PC-9 (cell line): ENCODE measurements at regions not wholly inside any gene's neighbourhood (a gene's known extent, or its start where the extent isn't known, plus 50 kb on each side); places are given as distances from the start of the nearest gene placed in this dataset.

Experiments used
- BruUV-seq: library from RNA; stranded (reverse); fragments of 400-500 nt; replicated peaks from 2 replicates; lab custom pipeline; 2021; lab: Mats Ljungman, UMichigan
- CTCF ChIA-PET: fragments of 300-600 bp; sonication (Branson Sonifier 250); formaldehyde crosslinking; loops from one replicate; lab custom pipeline; 2022; ENCODE audit warnings: antibody characterized with exemption; lab: Charles Lee
- POLR2A ChIA-PET: fragments of 300-600 bp; sonication (Branson Sonifier 250); formaldehyde crosslinking; loops from one replicate; lab custom pipeline; 2022; ENCODE audit warnings: antibody characterized with exemption; ENCODE audit not compliant: unreplicated experiment; lab: Charles Lee
- DNase-seq, 2 experiments: peaks; one replicate each; pipeline versions ENCODE4 v3.0.0 to v3.0.0-alpha.2; 2015 to 2022; ENCODE audit warnings: mixed read lengths in 1 of 2
- H2AFZ ChIP-seq: fragments of 200-600 bp; sonication (generic); 2 replicates; pipeline ENCODE4 v1.8.1; 2017; ENCODE audit warnings: antibody characterized with exemption
- H3F3A ChIP-seq: fragments of 200-600 bp; sonication (generic); 2 replicates; pipeline ENCODE4 v1.8.1; 2017; ENCODE audit warnings: antibody characterized with exemption, mild to moderate bottlenecking, low read depth; ENCODE audit not compliant: insufficient read depth
- H3K27ac ChIP-seq: fragments of 200-600 bp; sonication (generic); 2 replicates; pipeline ENCODE4 v1.6.1; 2016; ENCODE audit warnings: mixed run types
- H3K27me3 ChIP-seq: fragments of 200-600 bp; sonication (generic); 2 replicates; pipeline ENCODE4 v1.6.1; 2016; ENCODE audit warnings: low read depth, mixed run types; ENCODE audit not compliant: insufficient read depth
- H3K36me3 ChIP-seq: fragments of 200-600 bp; sonication (generic); 2 replicates; pipeline ENCODE4 v1.6.1; 2016; ENCODE audit warnings: low read depth, mixed run types
- H3K4me1 ChIP-seq: fragments of 200-600 bp; sonication (generic); replicated peaks from 2 replicates; pipeline ENCODE4 v1.6.1; 2016; ENCODE audit warnings: mixed run types; ENCODE audit not compliant: insufficient read depth
- H3K4me2 ChIP-seq: fragments of 200-600 bp; sonication (generic); 2 replicates; pipeline ENCODE4 v1.6.1; 2017; ENCODE audit warnings: mixed run types
- H3K4me3 ChIP-seq: fragments of 200-600 bp; sonication (generic); 2 replicates; pipeline ENCODE4 v1.6.1; 2016; ENCODE audit warnings: mixed run types
- H3K79me2 ChIP-seq: fragments of 200-600 bp; sonication (generic); 2 replicates; pipeline ENCODE4 v1.6.1; 2017; ENCODE audit warnings: low read depth, mixed run types
- H3K9me2 ChIP-seq: fragments of 200-600 bp; sonication (generic); 2 replicates; pipeline ENCODE4 v1.8.1; 2017; ENCODE audit warnings: mild to moderate bottlenecking; ENCODE audit not compliant: insufficient read depth
- H3K9me3 ChIP-seq: fragments of 200-600 bp; sonication (generic); 2 replicates; pipeline ENCODE4 v1.8.1; 2016; ENCODE audit warnings: low read depth; ENCODE audit not compliant: insufficient read depth
- H4K20me1 ChIP-seq: fragments of 200-600 bp; sonication (generic); 2 replicates; pipeline ENCODE4 v1.8.1; 2017; ENCODE audit not compliant: insufficient read depth
- CTCF ChIP-seq: fragments of 200-600 bp; sonication (generic); conservative IDR thresholded peaks from 2 replicates; pipeline ENCODE4 v1.6.1; 2017; ENCODE audit warnings: mixed run types, antibody characterized with exemption, mild to moderate bottlenecking, moderate library complexity
- EZH2 ChIP-seq: fragments of 200-600 bp; sonication (generic); IDR thresholded peaks from 2 replicates; pipeline ENCODE4 v1.8.0; 2017; ENCODE audit warnings: antibody characterized with exemption, low read depth
- intact Hi-C: fragments of 100-400 bp; cut with micrococcal nuclease; formaldehyde crosslinking; loops from one replicate; pipeline ENCODE4 v1.10.0; 2022; ENCODE audit not compliant: unreplicated experiment

GRCh38 chr19:13639342-13639929, 124.9 kb upstream of the MRI1 start:
- Histone ChIP-seq H3K4me3 (no peak overlapping the region), H3K9me2 (no peaks in the 10 kb centered on the region), H3K4me1 (no peaks in the 10 kb centered on the region), H3K4me2 (no peak overlapping the region), H3K9me3 (no peaks in the 10 kb centered on the region), H3F3A (no peaks in the 10 kb centered on the region), H2AFZ (no peak overlapping the region), H3K79me2 (no peaks in the 10 kb centered on the region), H3K27ac (no peak overlapping the region), H3K27me3 (peaks cover 81% of the 10 kb centered on the region), H3K36me3 (no peaks in the 10 kb centered on the region), H4K20me1 (no peaks in the 10 kb centered on the region)
- no peak for DNase-seq
- no TSS peak for BruUV-seq
- ChIA-PET POLR2A (no interaction called here), CTCF (no interaction called here)
- TF ChIP-seq CTCF = no peak
- no peak for TF ChIP-seq EZH2
- intact Hi-C loops = no loop called here

- H3K4me1 ChIP-seq = no peaks in the 10 kb centered on the region
- ChIA-PET POLR2A (no interaction called here), CTCF (no interaction called here)
- H4K20me1 ChIP-seq = no peaks in the 10 kb centered on the region
- intact Hi-C loops = no loop called here
- DNase-seq = no peak
- peaks cover 83% of the 10 kb centered on the region for H3K27me3 ChIP-seq
- no TSS peak for BruUV-seq
- H3K4me3 ChIP-seq = no peak overlapping the region
- no peak overlapping the region for H3K4me2 ChIP-seq
- no peaks in the 10 kb centered on the region for H3K79me2 ChIP-seq
- H3F3A ChIP-seq = no peaks in the 10 kb centered on the region
- no peak for TF ChIP-seq EZH2
- TF ChIP-seq CTCF = no peak
- H3K9me3 ChIP-seq = no peaks in the 10 kb centered on the region
- H3K36me3 ChIP-seq = no peaks in the 10 kb centered on the region
- no peaks in the 10 kb centered on the region for H3K9me2 ChIP-seq
- H3K27ac ChIP-seq = no peak overlapping the region
- no peak overlapping the region for H2AFZ ChIP-seq
Observed at GRCh38 chr19:13637664-13638063, 126.7 kb upstream of the MRI1 start.

- Histone ChIP-seq H3K4me2 (no peak overlapping the region), H2AFZ (no peak overlapping the region), H4K20me1 (no peaks in the 10 kb centered on the region), H3K9me3 (no peaks in the 10 kb centered on the region), H3K36me3 (no peaks in the 10 kb centered on the region), H3K9me2 (no peaks in the 10 kb centered on the region), H3F3A (no peaks in the 10 kb centered on the region), H3K79me2 (no peaks in the 10 kb centered on the region), H3K27me3 (peaks cover 85% of the 10 kb centered on the region), H3K4me3 (no peak overlapping the region), H3K4me1 (no peaks in the 10 kb centered on the region), H3K27ac (no peak overlapping the region)
- intact Hi-C loops = no loop called here
- CTCF ChIA-PET = interaction anchor here (0.7 kb wide), 1 partner anchor 63 kb away, joined by 3 read pairs; no protein-coding TSS in a partner anchor
- POLR2A ChIA-PET = no interaction called here
- TF ChIP-seq CTCF (no peak), EZH2 (no peak)
- BruUV-seq = no TSS peak
- DNase-seq = no peak
Observed at GRCh38 chr19:13634658-13635057, 128.4 kb upstream of the CACNA1A start.
